Hepatocyte (in vitro differentiated cells): ENCODE measurements at regions not wholly inside any gene's neighbourhood (a gene's known extent, or its start where the extent isn't known, plus 50 kb on each side); places are given as distances from the start of the nearest gene placed in this dataset.

Experiments used
- DNase-seq: peaks from one replicate; pipeline ENCODE4 v3.0.0-alpha.2; 2016; ENCODE audit warnings: low spot score
- H2AFZ ChIP-seq: fragments of 200-600 bp; sonication (generic); 2 replicates; pipeline ENCODE4 v1.6.0; 2016; ENCODE audit warnings: antibody characterized with exemption, mild to moderate bottlenecking
- H3K27ac ChIP-seq: fragments of 200-600 bp; sonication (generic); 2 replicates; pipeline ENCODE4 v1.5.1; 2016; ENCODE audit warnings: mild to moderate bottlenecking
- H3K27me3 ChIP-seq: fragments of 200-600 bp; sonication (generic); 2 replicates; pipeline ENCODE4 v1.6.1; 2016
- H3K36me3 ChIP-seq: fragments of 200-600 bp; sonication (generic); replicated peaks from 2 replicates; pipeline ENCODE4 v1.5.1; 2016; ENCODE audit warnings: low read depth; ENCODE audit not compliant: insufficient read depth
- H3K4me1 ChIP-seq: fragments of 200-600 bp; sonication (generic); 2 replicates; pipeline ENCODE4 v1.5.1; 2016; ENCODE audit warnings: mild to moderate bottlenecking, moderate library complexity; ENCODE audit not compliant: insufficient read depth
- H3K4me2 ChIP-seq: fragments of 200-600 bp; sonication (generic); 2 replicates; pipeline ENCODE4 v1.6.0; 2016
- H3K4me3 ChIP-seq: fragments of 200-600 bp; sonication (generic); 2 replicates; pipeline ENCODE4 v1.5.1; 2016; ENCODE audit warnings: mild to moderate bottlenecking
- H3K79me2 ChIP-seq: fragments of 200-600 bp; sonication (generic); 2 replicates; pipeline ENCODE4 v1.6.0; 2017; ENCODE audit warnings: mild to moderate bottlenecking
- H3K9me2 ChIP-seq: fragments of 200-600 bp; sonication (generic); replicated peaks from 2 replicates; pipeline ENCODE4 v1.6.0; 2017; ENCODE audit warnings: mild to moderate bottlenecking; ENCODE audit not compliant: insufficient read depth
- H3K9me3 ChIP-seq: fragments of 200-600 bp; sonication (generic); 2 replicates; pipeline ENCODE4 v1.5.1; 2016; ENCODE audit warnings: low read depth, mild to moderate bottlenecking
- H4K20me1 ChIP-seq: fragments of 200-600 bp; sonication (generic); 2 replicates; pipeline ENCODE4 v1.6.0; 2016; ENCODE audit warnings: mild to moderate bottlenecking; ENCODE audit not compliant: insufficient read depth, poor library complexity, severe bottlenecking
- CTCF ChIP-seq: fragments of 200-600 bp; sonication (generic); IDR thresholded peaks from 2 replicates; pipeline ENCODE4 v1.5.1; 2016; ENCODE audit warnings: antibody characterized with exemption, mild to moderate bottlenecking; ENCODE audit not compliant: poor library complexity
- EZH2 ChIP-seq: fragments of 200-600 bp; sonication (generic); IDR thresholded peaks from 2 replicates; pipeline ENCODE4 v1.6.1; 2016; ENCODE audit warnings: antibody characterized with exemption, mild to moderate bottlenecking, borderline replicate concordance
- EZH2phosphoT487 ChIP-seq: fragments of 200-600 bp; sonication (generic); IDR thresholded peaks from one replicate; pipeline ENCODE4 v1.6.1; 2018; ENCODE audit warnings: antibody characterized with exemption, mild to moderate bottlenecking, low read depth, moderate library complexity; ENCODE audit not compliant: unreplicated experiment, severe bottlenecking
- WGBS: methylation state at CpG from one replicate; pipeline ENCODE4 v1.1.6; 2016; ENCODE audit warnings: low lambda C conversion rate; ENCODE audit errors: missing lambda C conversion rate; 5-methylcytosine and 5-hydroxymethylcytosine counted together

DNA sequence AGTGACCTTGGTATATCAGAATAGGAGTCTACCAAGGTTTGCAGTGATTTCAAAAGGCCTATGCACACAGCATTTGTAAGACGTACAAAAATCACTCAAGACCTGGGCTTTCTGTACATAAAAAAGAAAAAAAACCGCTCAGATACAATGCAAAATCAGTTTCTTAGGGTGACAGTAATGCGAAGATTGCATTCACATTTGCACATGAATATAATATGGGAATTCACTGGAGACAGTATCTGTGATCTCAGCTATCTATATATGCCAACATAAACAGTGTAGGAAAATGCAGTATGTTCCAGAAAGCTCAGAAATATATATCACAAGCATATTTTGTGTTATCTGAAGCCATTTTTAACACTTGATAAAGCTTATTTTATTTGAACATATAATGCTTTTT, 176.4 kb upstream of the MYOCD start:
- H3K27ac ChIP-seq: no peak overlapping the region
- no peak overlapping the region for H3K4me2 ChIP-seq
- H3K9me3 ChIP-seq: no peaks in the 10 kb centered on the region
- H3K36me3 ChIP-seq: no peaks in the 10 kb centered on the region
- no peak overlapping the region for H3K4me3 ChIP-seq
- DNase-seq: no peak
- H4K20me1 ChIP-seq: no peaks in the 10 kb centered on the region
- TF ChIP-seq EZH2phosphoT487 (no peak), CTCF (no peak), EZH2 (no peak)
- H3K27me3 ChIP-seq: no peaks in the 10 kb centered on the region
- no peaks in the 10 kb centered on the region for H3K79me2 ChIP-seq
- no peaks in the 10 kb centered on the region for H3K4me1 ChIP-seq
- WGBS: 69% methylated on average over 3 of the region's 3 CpGs
- no peak overlapping the region for H2AFZ ChIP-seq
- no peaks in the 10 kb centered on the region for H3K9me2 ChIP-seq

- H3K4me3 ChIP-seq: no peak overlapping the region
- no peaks in the 10 kb centered on the region for H3K27me3 ChIP-seq
- H3K79me2 ChIP-seq: no peaks in the 10 kb centered on the region
- H3K4me2 ChIP-seq: no peak overlapping the region
- H3K4me1 ChIP-seq: no peaks in the 10 kb centered on the region
- no peaks in the 10 kb centered on the region for H3K9me2 ChIP-seq
- no peak overlapping the region for H2AFZ ChIP-seq
- no peak for TF ChIP-seq EZH2phosphoT487
- no peak for TF ChIP-seq EZH2
- TF ChIP-seq CTCF: no peak
- no peak for DNase-seq
- no peaks in the 10 kb centered on the region for H3K36me3 ChIP-seq
- no peaks in the 10 kb centered on the region for H3K9me3 ChIP-seq
- 81% methylated on average over 3 of the region's 3 CpGs for WGBS
- H4K20me1 ChIP-seq: no peaks in the 10 kb centered on the region
- no peak overlapping the region for H3K27ac ChIP-seq
These were observed 173.2 kb upstream of the MYOCD start for GRCh38 chr17:12492450-12492849.

DNA sequence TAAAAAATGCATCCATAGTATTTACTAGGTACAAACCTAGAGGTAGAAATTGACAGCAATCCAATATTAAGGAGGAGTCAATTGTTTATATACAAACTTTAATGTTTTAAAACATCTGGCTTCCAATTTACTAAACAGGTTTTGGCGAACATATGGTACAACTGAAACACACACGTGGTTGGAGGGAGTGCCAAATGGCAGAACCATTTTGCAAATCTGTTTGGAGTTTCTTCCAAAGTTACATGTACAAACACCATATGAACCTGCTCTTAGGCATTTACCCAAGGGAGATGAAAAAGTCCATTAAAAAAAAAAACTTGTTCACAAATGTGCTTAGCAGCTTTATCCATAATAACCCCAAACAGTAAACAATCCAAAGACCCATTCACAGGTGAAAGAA, 159.8 kb upstream of the MYOCD start:
- H3K4me2 ChIP-seq: no peak overlapping the region
- H2AFZ ChIP-seq: no peak overlapping the region
- no peaks in the 10 kb centered on the region for H3K36me3 ChIP-seq
- H3K79me2 ChIP-seq: no peaks in the 10 kb centered on the region
- TF ChIP-seq CTCF (no peak), EZH2 (no peak), EZH2phosphoT487 (no peak)
- H4K20me1 ChIP-seq: no peaks in the 10 kb centered on the region
- H3K9me2 ChIP-seq: no peaks in the 10 kb centered on the region
- H3K4me1 ChIP-seq: no peaks in the 10 kb centered on the region
- H3K9me3 ChIP-seq: no peaks in the 10 kb centered on the region
- DNase-seq: no peak
- no peaks in the 10 kb centered on the region for H3K27me3 ChIP-seq
- no peak overlapping the region for H3K27ac ChIP-seq
- WGBS: 62% methylated on average over 2 of the region's 2 CpGs
- H3K4me3 ChIP-seq: no peak overlapping the region

DNA sequence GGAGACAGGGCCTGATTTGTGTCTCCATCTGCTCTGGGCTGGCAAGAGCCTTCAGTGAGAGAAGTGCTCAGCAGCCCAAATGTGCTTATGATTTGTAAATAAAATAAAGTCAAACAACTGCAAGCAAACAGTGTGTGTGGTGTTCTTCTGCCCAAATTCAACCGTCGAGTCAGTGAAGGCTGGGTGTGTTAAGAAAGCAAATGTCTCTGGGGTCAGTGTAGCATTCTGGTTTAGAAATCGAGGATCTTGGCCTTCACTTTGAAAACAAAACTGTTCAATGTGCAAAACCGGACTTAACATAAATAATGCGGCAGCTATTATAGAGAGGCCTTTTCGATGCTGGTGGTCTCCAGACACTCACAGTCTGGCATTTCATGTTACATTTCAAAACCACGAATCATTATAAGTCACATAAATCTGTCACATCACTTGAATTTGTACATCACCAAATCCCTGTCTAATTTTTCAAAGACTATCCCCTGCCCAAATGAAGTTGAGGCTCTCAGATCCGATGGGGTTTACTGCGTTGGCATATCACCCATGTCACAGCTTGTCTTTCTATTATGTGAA, 158.6 kb upstream of the MYOCD start:
- H3K4me1 ChIP-seq: no peaks in the 10 kb centered on the region
- no peaks in the 10 kb centered on the region for H3K36me3 ChIP-seq
- no peak for DNase-seq
- H2AFZ ChIP-seq: no peak overlapping the region
- H4K20me1 ChIP-seq: no peaks in the 10 kb centered on the region
- no peaks in the 10 kb centered on the region for H3K79me2 ChIP-seq
- TF ChIP-seq EZH2phosphoT487 (no peak), EZH2 (no peak), CTCF (no peak)
- H3K9me3 ChIP-seq: no peaks in the 10 kb centered on the region
- no peaks in the 10 kb centered on the region for H3K9me2 ChIP-seq
- H3K4me3 ChIP-seq: no peak overlapping the region
- H3K4me2 ChIP-seq: no peak overlapping the region
- H3K27me3 ChIP-seq: no peaks in the 10 kb centered on the region
- 58% methylated on average over 9 of the region's 9 CpGs for WGBS
- no peak overlapping the region for H3K27ac ChIP-seq
